Panc1 (cell line): ENCODE measurements at regions not wholly inside any gene's neighbourhood (a gene's known extent, or its start where the extent isn't known, plus 50 kb on each side); places are given as distances from the start of the nearest gene placed in this dataset.

Source experiments
- ATAC-seq: fragments of 200-7000 bp; cut with Tn5 transposase; 2 replicates; pipeline ENCODE4 v1.9.1; 2020; ENCODE audit warnings: mild to moderate bottlenecking, moderate library complexity
- BruUV-seq: library from RNA; stranded (reverse); fragments of 400-500 nt; replicated peaks from 2 replicates; lab custom pipeline; 2021; lab: Mats Ljungman, UMichigan
- CTCF ChIA-PET: fragments of 300-600 bp; sonication (Branson Sonifier 250); formaldehyde crosslinking; loops from one replicate; lab custom pipeline; 2022; ENCODE audit warnings: antibody characterized with exemption; lab: Charles Lee
- POLR2A ChIA-PET: fragments of 300-600 bp; sonication (Branson Sonifier 250); formaldehyde crosslinking; loops from one replicate; lab custom pipeline; 2022; ENCODE audit warnings: antibody characterized with exemption; lab: Charles Lee
- DNase-seq: peaks from one replicate; pipeline ENCODE4 v3.0.0-alpha.2; 2010; ENCODE audit warnings: low read depth, low spot score
- H3K27ac ChIP-seq: 2 replicates; pipeline ENCODE4 v1.5.1; 2011; ENCODE audit warnings: mild to moderate bottlenecking, low read length, inconsistent platforms
- H3K27me3 ChIP-seq: fragments of 200-500 bp; sonication (Bioruptor generic); 2 replicates; pipeline ENCODE4 v1.6.0; 2014; ENCODE audit warnings: low read length, inconsistent platforms; ENCODE audit not compliant: control insufficient read depth, insufficient read depth
- H3K36me3 ChIP-seq: fragments of 200-500 bp; sonication (Bioruptor generic); 2 replicates; pipeline ENCODE4 v1.5.1; 2014; ENCODE audit warnings: inconsistent platforms, mild to moderate bottlenecking, low read length, moderate library complexity; ENCODE audit not compliant: control insufficient read depth, insufficient read depth
- H3K4me1 ChIP-seq: 2 replicates; pipeline ENCODE4 v1.5.1; 2011; ENCODE audit warnings: inconsistent platforms, mild to moderate bottlenecking, low read length, moderate library complexity; ENCODE audit not compliant: control insufficient read depth, insufficient read depth
- H3K4me3 ChIP-seq, 2 experiments: 2 replicates each; pipeline ENCODE4 v1.5.1; 2011 to 2012; ENCODE audit warnings: low read depth in 2 of 2, low read length in 2 of 2, mild to moderate bottlenecking in 2 of 2, inconsistent platforms in 1 of 2, moderate library complexity in 1 of 2
- H3K9me3 ChIP-seq: fragments of 200-500 bp; sonication (Bioruptor generic); 2 replicates; pipeline ENCODE4 v1.5.1; 2014; ENCODE audit warnings: low read depth, mild to moderate bottlenecking, inconsistent platforms, low read length, moderate library complexity; ENCODE audit not compliant: control insufficient read depth, insufficient read depth
- POLR2AphosphoS5 ChIP-seq: IDR thresholded peaks from 2 replicates; pipeline ENCODE4 v1.6.1; 2012; ENCODE audit warnings: mild to moderate bottlenecking, low read depth, low read length, moderate library complexity
- SIN3A ChIP-seq: IDR thresholded peaks from 2 replicates; pipeline ENCODE4 v1.6.1; 2012; ENCODE audit warnings: low read depth, mild to moderate bottlenecking, low read length, moderate library complexity, borderline replicate concordance; ENCODE audit not compliant: insufficient read depth
- TCF7L2 ChIP-seq: IDR thresholded peaks from 2 replicates; pipeline ENCODE4 v1.6.1; 2011; ENCODE audit warnings: mild to moderate bottlenecking, low read depth, low read length, inconsistent platforms
- in situ Hi-C: cut with HindIII; loops from 2 replicates; pipeline ENCODE4 v1.10.0; 2016; ENCODE audit warnings: low sequenced_read_pairs, low pct_unique_long_range_greater_than_20kb
- intact Hi-C: fragments of 100-400 bp; cut with micrococcal nuclease; formaldehyde crosslinking; loops from one replicate; pipeline ENCODE4 v1.10.0; 2022; ENCODE audit not compliant: unreplicated experiment
- TF ChIP-seq, protein P1 (sequence below): fragments of 450-650 bp; IDR thresholded peaks from 2 replicates; pipeline ENCODE4 v1.5.1; 2017; ENCODE audit warnings: mild to moderate bottlenecking
- TF ChIP-seq, protein P2 (sequence below), 2 experiments: IDR thresholded peaks; 2 replicates each; pipeline ENCODE4 v1.6.1; 2011 to 2012; ENCODE audit warnings: low read depth in 2 of 2, control low read depth in 1 of 2, low read length in 1 of 2, mild to moderate bottlenecking in 1 of 2, moderate library complexity in 1 of 2; ENCODE audit not compliant: insufficient read depth in 1 of 2

DNA sequence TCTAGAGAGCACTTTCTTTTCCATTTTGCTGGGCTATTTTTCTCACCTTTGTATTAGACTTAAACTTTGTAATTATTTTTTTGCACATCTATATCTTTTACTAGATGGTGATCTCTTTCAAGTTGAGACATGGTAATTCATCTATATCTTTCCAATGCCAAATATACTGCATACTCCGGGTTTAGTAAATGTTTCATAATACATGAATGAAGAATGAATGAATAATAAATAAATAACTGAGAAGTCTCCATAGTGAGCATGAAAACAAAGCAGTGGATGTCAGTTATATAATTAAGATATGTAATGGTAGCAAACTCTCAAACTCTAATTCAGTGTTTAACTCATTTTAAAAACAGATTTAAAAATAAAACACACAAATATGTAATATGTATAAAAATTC, 342.5 kb upstream of the KITLG start:
- peaks cover 11% of the 10 kb centered on the region for H3K4me1 ChIP-seq
- in situ Hi-C loops = no loop called here
- ChIA-PET POLR2A (no interaction called here), CTCF (interaction anchor here (0.6 kb wide), 1 partner anchor 8 kb away, joined by 3 read pairs; no protein-coding TSS in a partner anchor)
- no peak overlapping the region for H3K4me3 ChIP-seq
- no peaks in the 10 kb centered on the region; the same call in 1 of the 2 replicates for H3K36me3 ChIP-seq
- intact Hi-C loops = no loop called here
- no peak overlapping the region for H3K27ac ChIP-seq
- no peak for ATAC-seq
- DNase-seq = no peak
- H3K9me3 ChIP-seq = no peaks in the 10 kb centered on the region
- no TSS peak for BruUV-seq
- H3K27me3 ChIP-seq = no peaks in the 10 kb centered on the region
- TF ChIP-seq TCF7L2 = no peak
- TF ChIP-seq POLR2AphosphoS5 = no peak
- TF ChIP-seq, protein P1, sequence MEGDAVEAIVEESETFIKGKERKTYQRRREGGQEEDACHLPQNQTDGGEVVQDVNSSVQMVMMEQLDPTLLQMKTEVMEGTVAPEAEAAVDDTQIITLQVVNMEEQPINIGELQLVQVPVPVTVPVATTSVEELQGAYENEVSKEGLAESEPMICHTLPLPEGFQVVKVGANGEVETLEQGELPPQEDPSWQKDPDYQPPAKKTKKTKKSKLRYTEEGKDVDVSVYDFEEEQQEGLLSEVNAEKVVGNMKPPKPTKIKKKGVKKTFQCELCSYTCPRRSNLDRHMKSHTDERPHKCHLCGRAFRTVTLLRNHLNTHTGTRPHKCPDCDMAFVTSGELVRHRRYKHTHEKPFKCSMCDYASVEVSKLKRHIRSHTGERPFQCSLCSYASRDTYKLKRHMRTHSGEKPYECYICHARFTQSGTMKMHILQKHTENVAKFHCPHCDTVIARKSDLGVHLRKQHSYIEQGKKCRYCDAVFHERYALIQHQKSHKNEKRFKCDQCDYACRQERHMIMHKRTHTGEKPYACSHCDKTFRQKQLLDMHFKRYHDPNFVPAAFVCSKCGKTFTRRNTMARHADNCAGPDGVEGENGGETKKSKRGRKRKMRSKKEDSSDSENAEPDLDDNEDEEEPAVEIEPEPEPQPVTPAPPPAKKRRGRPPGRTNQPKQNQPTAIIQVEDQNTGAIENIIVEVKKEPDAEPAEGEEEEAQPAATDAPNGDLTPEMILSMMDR = no peak
- TF ChIP-seq SIN3A = no peak
- TF ChIP-seq, protein P2, sequence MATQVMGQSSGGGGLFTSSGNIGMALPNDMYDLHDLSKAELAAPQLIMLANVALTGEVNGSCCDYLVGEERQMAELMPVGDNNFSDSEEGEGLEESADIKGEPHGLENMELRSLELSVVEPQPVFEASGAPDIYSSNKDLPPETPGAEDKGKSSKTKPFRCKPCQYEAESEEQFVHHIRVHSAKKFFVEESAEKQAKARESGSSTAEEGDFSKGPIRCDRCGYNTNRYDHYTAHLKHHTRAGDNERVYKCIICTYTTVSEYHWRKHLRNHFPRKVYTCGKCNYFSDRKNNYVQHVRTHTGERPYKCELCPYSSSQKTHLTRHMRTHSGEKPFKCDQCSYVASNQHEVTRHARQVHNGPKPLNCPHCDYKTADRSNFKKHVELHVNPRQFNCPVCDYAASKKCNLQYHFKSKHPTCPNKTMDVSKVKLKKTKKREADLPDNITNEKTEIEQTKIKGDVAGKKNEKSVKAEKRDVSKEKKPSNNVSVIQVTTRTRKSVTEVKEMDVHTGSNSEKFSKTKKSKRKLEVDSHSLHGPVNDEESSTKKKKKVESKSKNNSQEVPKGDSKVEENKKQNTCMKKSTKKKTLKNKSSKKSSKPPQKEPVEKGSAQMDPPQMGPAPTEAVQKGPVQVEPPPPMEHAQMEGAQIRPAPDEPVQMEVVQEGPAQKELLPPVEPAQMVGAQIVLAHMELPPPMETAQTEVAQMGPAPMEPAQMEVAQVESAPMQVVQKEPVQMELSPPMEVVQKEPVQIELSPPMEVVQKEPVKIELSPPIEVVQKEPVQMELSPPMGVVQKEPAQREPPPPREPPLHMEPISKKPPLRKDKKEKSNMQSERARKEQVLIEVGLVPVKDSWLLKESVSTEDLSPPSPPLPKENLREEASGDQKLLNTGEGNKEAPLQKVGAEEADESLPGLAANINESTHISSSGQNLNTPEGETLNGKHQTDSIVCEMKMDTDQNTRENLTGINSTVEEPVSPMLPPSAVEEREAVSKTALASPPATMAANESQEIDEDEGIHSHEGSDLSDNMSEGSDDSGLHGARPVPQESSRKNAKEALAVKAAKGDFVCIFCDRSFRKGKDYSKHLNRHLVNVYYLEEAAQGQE (IDR thresholded peaks at IDR 0.05; ENCODE audit: insufficient read depth in 1 of 2, low read depth in 2 of 2, low read length in 1 of 2) = no peak

DNA sequence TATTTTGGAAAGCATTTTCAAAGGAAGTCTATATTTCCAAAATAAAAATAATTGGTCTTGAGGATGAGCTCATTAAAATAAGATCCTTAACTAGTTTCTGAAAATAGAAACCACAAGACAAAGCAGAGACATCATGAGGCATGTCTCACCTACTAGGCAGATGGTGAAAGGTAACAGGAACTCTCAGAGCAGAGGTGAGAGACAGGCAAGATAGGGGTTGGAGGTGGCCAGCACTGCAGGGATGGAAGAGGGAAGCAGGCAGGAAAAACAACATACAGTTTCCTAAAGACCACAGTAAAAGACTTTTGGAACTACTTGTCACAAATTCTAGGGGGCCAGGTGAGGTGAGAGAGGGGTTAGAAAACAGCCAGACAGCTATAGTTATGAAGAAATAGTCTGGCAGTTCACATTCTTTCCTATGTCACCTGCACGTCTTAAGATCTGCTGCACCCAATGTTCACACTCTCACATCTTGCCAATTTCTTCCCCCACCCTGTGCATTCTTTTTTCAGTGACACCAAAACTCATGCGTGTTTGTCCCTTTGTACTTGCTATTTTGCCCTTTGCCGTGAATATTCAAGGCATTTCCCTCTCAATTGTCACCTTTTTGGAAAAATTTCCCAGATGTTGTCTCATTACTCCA, 341.7 kb upstream of the KITLG start:
- H3K9me3 ChIP-seq = no peaks in the 10 kb centered on the region
- no TSS peak for BruUV-seq
- H3K4me3 ChIP-seq = no peak overlapping the region
- intact Hi-C loops = no loop called here
- H3K27ac ChIP-seq = no peak overlapping the region
- H3K27me3 ChIP-seq = no peaks in the 10 kb centered on the region
- in situ Hi-C loops = no loop called here
- DNase-seq (no peak), ATAC-seq (no peak)
- TF ChIP-seq POLR2AphosphoS5 = no peak
- no peak for TF ChIP-seq TCF7L2
- TF ChIP-seq, protein P2 (IDR thresholded peaks at IDR 0.05; ENCODE audit: insufficient read depth in 1 of 2, low read depth in 2 of 2, low read length in 1 of 2) = no peak
- TF ChIP-seq, protein P1 = no peak
- TF ChIP-seq SIN3A = no peak
- CTCF ChIA-PET = interaction anchor here (0.6 kb wide), 1 partner anchor 9 kb away, joined by 3 read pairs; no protein-coding TSS in a partner anchor
- peaks cover 11% of the 10 kb centered on the region for H3K4me1 ChIP-seq
- no peaks in the 10 kb centered on the region; the same call in 1 of the 2 replicates for H3K36me3 ChIP-seq
- POLR2A ChIA-PET = no interaction called here
